IPS DF 6.9 (cell line): ENCODE measurements at regions not wholly inside any gene's neighbourhood (a gene's known extent, or its start where the extent isn't known, plus 50 kb on each side); places are given as distances from the start of the nearest gene placed in this dataset.

Source experiments
- DNase-seq: peaks from one replicate; pipeline ENCODE4 v3.0.0-alpha.2; 2013; ENCODE audit warnings: low read depth, low spot score
- H3K27ac ChIP-seq: one replicate; pipeline ENCODE4 v1.5.1; 2013; ENCODE audit warnings: low read length, control low read depth
- H3K27me3 ChIP-seq: 2 replicates; pipeline ENCODE4 v1.6.1; 2013; ENCODE audit warnings: mild to moderate bottlenecking, low read length; ENCODE audit not compliant: control insufficient read depth, insufficient read depth
- H3K36me3 ChIP-seq: 2 replicates; pipeline ENCODE4 v1.6.1; 2013; ENCODE audit warnings: low read length; ENCODE audit not compliant: control insufficient read depth, insufficient read depth
- H3K4me1 ChIP-seq: 2 replicates; pipeline ENCODE4 v1.6.1; 2013; ENCODE audit warnings: low read length; ENCODE audit not compliant: control insufficient read depth, insufficient read depth
- H3K4me3 ChIP-seq: 2 replicates; pipeline ENCODE4 v1.5.1; 2013; ENCODE audit warnings: mild to moderate bottlenecking, low read length
- H3K9me3 ChIP-seq: 2 replicates; pipeline ENCODE4 v1.6.1; 2013; ENCODE audit warnings: low read length, inconsistent platforms; ENCODE audit not compliant: control insufficient read depth, insufficient read depth
- WGBS: extraction: QIAGEN DNeasy Blood & Tissue Kit; methylation state at CpG from one replicate; pipeline ENCODE4 v1.1.7; 2013; ENCODE audit warnings: mixed read lengths, missing lambda C conversion rate; ENCODE audit not compliant: insufficient read length, insufficient coverage; 5-methylcytosine and 5-hydroxymethylcytosine counted together

DNA sequence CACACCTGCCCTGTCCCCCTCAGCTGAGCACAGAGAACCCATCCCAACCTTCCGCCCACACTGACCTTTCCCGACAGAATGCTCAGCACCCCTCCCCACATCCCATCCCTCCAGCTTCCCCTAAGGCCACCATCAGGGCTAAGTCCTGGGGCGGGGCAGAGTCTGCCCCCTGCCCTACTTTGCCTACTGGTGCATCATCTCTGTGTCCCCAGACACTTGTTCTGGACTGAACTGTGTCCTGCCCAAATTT, 109.8 kb downstream of the CTTN start:
- Histone ChIP-seq H3K27ac (no peak overlapping the region), H3K27me3 (no peaks in the 10 kb centered on the region), H3K4me3 (no peak overlapping the region), H3K36me3 (no peaks in the 10 kb centered on the region), H3K4me1 (peaks cover 2% of the 10 kb centered on the region; the same call in 1 of the 2 replicates), H3K9me3 (no peaks in the 10 kb centered on the region; the same call in 1 of the 2 replicates)
- no peak for DNase-seq
- no CpG with 5 or more reads among the region's 3 CpGs for WGBS

DNA sequence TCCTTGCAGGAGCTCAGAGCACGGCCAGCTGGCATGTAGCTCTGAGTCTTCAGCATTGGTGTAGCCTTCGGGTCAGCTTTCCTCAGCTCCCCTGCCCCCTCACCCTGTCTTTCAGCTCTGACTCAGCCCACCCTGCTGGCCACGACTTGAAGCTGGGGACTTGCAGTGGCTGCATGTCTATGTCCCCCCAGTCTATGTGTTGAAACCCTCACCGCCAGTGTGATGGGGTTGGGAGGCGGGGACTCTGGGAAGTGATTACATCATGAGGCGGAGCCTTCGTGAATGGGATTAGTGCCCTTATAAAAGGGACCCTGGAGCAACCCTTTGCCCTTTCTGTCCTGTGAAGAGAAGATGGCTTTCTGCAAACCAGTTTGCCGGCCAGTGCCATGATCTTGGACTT, 111.1 kb downstream of the CTTN start:
- no peak for DNase-seq
- no peaks in the 10 kb centered on the region; the same call in 1 of the 2 replicates for H3K4me1 ChIP-seq
- H3K27ac ChIP-seq, result no peak overlapping the region
- H3K9me3 ChIP-seq, result no peaks in the 10 kb centered on the region; the same call in 1 of the 2 replicates
- H3K36me3 ChIP-seq, result no peaks in the 10 kb centered on the region
- WGBS, result no CpG with 5 or more reads among the region's 8 CpGs
- H3K4me3 ChIP-seq, result no peak overlapping the region
- H3K27me3 ChIP-seq, result no peaks in the 10 kb centered on the region

DNA sequence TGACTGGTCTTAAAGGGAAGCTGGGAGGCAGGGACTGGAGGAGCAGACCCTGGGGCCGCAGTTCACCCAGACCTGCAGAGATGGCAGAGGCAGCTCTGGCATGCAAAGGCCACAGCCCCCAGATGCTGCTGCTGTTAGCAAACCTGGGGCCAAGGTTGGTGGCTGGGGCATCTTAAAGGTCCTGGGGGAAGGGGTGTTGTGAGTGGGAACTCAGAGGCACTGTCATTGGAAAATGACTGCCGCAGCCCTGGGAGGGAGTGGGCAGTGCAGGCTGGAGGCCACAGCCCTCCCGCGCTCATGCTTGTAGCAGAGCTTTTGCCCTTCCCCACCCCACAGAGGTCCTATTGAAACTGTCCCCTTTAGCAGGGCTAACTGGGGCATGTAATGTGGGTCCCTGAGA, 111.8 kb downstream of the CTTN start:
- WGBS, result no CpG with 5 or more reads among the region's 4 CpGs
- H3K4me1 ChIP-seq, result no peaks in the 10 kb centered on the region; the same call in 1 of the 2 replicates
- no peaks in the 10 kb centered on the region for H3K27me3 ChIP-seq
- H3K9me3 ChIP-seq, result no peaks in the 10 kb centered on the region; the same call in 1 of the 2 replicates
- no peak for DNase-seq
- H3K4me3 ChIP-seq, result no peak overlapping the region
- H3K36me3 ChIP-seq, result no peaks in the 10 kb centered on the region
- no peak overlapping the region for H3K27ac ChIP-seq

DNA sequence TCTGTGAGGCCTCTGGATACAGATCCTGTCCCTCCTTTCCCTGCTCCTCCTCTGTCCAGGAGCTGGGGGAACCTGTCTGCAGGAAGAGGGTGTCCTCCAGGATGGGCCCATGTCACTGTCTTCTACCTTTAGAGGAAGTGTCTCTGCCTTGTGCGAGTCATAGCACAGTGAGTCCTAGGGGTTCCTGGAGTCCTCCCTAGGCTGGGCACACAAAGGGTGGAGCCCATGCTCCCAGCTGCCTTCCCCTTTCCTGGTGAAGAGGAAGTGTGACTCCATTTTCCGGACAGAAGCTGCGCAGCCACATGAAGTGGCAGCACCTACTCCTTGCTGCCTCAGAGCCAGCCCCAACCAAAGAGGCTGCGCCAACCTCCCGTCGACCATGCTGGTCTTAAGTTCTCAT, 112.2 kb downstream of the CTTN start:
- no peak for DNase-seq
- Histone ChIP-seq H3K9me3 (no peaks in the 10 kb centered on the region; the same call in 1 of the 2 replicates), H3K4me1 (no peaks in the 10 kb centered on the region; the same call in 1 of the 2 replicates), H3K4me3 (no peak overlapping the region), H3K27me3 (no peaks in the 10 kb centered on the region), H3K36me3 (no peaks in the 10 kb centered on the region), H3K27ac (no peak overlapping the region)
- WGBS, result no CpG with 5 or more reads among the region's 6 CpGs

DNA sequence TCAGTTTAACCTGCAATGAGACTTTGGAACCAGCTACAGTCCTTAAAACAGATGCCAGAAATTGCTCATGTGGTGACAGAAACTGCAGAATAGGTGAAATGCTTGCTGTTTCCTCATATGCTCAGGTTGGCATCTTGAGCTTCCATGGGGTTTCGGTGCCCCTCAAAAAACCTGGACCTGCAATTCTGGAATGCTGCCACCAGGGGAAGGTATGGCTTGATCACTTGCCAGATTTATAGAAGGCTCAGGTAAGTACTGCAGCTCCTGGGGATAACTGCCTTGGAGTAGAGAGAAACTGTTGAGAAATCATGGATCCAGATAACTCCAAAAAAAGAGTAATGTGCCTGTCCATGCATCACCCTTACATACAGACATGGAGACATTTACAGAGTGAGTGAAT, 113.0 kb downstream of the CTTN start:
- Histone ChIP-seq H3K9me3 (no peaks in the 10 kb centered on the region; the same call in 1 of the 2 replicates), H3K4me1 (no peaks in the 10 kb centered on the region; the same call in 1 of the 2 replicates), H3K27me3 (no peaks in the 10 kb centered on the region), H3K36me3 (no peaks in the 10 kb centered on the region), H3K27ac (no peak overlapping the region), H3K4me3 (no peak overlapping the region)
- no peak for DNase-seq
- no CpG with 5 or more reads among the region's 1 CpG for WGBS

DNA sequence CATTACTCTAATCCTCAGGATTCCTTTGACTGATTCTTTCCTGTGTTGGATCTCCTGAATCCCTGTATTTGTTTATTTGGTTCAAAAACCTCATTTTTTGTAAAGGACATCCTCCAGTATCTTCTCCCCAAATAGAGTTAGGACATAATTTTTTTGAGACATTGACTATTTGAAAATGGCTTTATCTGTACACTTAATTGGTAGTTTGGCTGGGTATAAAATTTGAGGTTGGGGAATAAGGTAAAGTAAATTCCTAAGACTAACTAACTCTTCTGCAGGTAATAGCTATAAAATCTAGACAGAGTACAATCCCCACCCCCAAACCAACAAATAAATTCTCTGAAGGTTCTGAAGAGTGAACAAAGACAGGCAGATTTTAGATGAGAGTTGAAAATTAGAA, 114.4 kb downstream of the CTTN start:
- Histone ChIP-seq H3K36me3 (no peaks in the 10 kb centered on the region), H3K4me3 (no peak overlapping the region), H3K27me3 (no peaks in the 10 kb centered on the region), H3K4me1 (no peaks in the 10 kb centered on the region; the same call in 1 of the 2 replicates), H3K27ac (no peak overlapping the region), H3K9me3 (no peaks in the 10 kb centered on the region; the same call in 1 of the 2 replicates)
- no peak for DNase-seq

DNA sequence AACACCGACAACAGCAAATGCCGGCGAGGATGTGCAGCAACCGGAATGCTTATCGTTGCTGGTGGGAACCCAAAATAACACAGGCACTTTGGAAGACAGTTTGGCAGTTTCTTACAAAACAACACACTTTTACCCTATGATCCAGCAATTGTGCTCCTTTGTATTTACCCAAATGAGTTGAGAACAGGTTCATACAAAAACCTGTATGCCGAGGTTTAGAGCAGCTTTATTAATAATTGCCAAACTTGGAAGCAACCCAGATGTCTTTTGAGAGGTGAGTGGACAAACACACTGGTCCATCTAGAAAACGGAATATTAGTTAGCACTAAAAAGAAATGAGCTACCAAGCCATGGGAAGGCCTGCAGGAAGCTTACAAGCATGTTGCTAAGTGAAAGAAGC, 118.9 kb downstream of the CTTN start:
- no peak for DNase-seq
- H3K36me3 ChIP-seq, result no peaks in the 10 kb centered on the region
- H3K27me3 ChIP-seq, result no peaks in the 10 kb centered on the region
- H3K4me3 ChIP-seq, result no peak overlapping the region
- no CpG with 5 or more reads among the region's 7 CpGs for WGBS
- H3K4me1 ChIP-seq, result no peaks in the 10 kb centered on the region
- no peak overlapping the region for H3K27ac ChIP-seq
- H3K9me3 ChIP-seq, result no peaks in the 10 kb centered on the region; the same call in 1 of the 2 replicates

DNA sequence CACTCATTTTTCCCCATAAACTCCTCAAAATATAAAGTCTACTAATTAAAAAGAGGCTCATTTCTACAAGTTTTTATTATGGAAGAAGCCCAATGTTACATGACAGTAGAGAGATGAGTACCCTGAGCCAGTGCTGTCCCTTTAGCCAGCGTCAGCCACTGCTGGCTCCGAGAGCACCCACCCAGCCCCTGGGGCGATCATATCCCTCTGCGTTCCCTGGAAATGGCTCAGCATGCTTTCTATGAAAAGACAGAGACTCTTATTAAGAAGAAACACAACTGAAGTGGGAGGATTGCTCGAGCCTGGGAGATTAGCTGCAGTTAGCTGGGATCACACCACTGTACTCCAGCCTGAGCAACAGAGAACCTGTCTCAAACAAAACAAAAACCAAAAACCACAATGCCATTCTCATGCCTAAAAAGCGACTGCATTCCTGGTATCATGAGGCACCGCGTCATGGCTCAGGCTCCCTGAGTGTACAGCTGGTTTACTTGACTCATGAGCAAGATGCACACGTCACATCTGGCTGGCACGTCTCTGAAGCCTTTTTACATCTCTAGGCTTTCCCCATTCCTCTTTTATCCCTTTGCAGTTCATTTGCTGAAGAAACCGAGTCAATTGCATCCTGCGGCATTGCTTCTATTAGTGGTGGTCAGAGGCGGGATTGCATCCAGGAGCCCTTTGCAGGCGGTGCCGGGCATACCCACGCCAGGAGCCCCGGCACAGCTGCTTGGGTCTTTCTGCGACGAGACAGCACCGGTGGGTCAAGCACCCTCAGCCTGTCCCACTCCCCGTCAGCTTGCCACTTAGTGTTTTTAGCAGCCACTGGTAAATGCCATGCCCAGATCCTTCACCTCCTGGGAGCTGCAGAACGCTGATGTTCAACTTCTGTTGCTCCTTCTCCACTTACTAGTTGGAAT, 119.9 kb downstream of the CTTN start:
- Histone ChIP-seq H3K36me3 (no peaks in the 10 kb centered on the region), H3K9me3 (no peaks in the 10 kb centered on the region), H3K4me3 (no peak overlapping the region), H3K4me1 (peaks cover 2% of the 10 kb centered on the region; the same call in 1 of the 2 replicates), H3K27me3 (no peaks in the 10 kb centered on the region), H3K27ac (no peak overlapping the region)
- WGBS, result no CpG with 5 or more reads among the region's 22 CpGs
- no peak for DNase-seq

DNA sequence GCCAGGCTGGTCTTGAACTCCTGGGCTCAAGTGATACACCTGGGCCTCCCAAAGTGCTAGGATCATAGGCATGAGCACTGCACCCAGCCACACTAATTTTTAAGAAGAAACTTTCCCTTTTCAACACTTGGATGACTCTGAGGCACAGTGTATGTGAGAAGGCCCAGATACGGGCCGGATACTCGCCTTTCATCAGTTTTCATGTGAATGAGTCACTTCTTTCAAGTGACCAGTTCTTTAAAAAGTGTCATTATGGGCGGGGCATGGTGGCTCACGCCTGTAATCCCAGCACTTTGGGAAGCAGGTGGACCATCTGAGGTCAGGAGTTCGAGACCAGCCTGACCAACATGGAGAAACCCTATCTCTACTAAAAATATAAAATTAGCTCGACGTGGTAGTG, 120.8 kb downstream of the CTTN start:
- DNase-seq, result no peak
- Histone ChIP-seq H3K36me3 (no peaks in the 10 kb centered on the region), H3K4me1 (peaks cover 9% of the 10 kb centered on the region), H3K4me3 (no peak overlapping the region), H3K27me3 (no peaks in the 10 kb centered on the region), H3K27ac (no peak overlapping the region), H3K9me3 (no peaks in the 10 kb centered on the region)
- no CpG with 5 or more reads among the region's 8 CpGs for WGBS

DNA sequence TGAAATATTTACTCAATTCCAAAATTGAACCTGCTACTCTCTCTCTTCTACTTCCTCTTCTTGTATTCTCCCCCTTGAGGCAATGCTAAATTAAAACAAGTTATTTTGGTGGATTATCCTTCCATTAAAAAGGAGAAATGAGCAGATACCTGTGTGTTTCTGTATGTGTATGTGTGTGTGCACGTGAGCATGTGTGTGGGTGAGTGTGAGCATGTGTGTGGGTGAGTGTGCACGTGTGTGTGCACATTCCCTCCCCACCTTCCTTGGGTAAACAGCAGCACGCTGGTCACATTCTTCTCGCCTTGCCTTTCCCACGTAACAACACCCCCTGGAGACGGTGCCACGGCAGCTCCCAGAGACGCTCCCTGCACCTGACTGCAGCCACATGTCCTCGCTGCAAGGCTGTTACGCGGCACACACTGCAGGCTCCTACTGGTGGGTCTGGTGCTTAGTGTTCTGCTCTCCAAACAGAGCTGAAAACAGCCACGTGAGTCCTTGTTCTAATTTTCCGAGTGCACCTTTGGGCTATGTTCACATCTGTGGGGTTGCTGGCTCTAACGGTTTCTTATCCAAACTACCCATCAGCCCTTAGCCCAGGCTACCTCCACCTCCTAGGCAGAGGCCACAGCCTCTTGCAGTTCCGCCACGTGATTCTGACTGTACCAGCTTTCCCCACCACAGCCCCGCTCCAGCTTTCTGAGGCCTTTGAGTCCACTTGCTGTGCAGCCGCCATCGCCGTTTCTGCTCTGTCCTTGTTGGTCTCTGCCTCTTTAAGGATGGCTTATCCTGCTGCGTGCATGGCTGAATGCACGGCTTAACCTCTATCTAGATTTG, 123.4 kb downstream of the CTTN start:
- WGBS, result no CpG with 5 or more reads among the region's 22 CpGs
- H3K4me1 ChIP-seq, result peaks cover 19% of the 10 kb centered on the region
- no peaks in the 10 kb centered on the region for H3K36me3 ChIP-seq
- H3K4me3 ChIP-seq, result no peak overlapping the region
- DNase-seq, result no peak
- H3K9me3 ChIP-seq, result no peaks in the 10 kb centered on the region
- H3K27me3 ChIP-seq, result no peaks in the 10 kb centered on the region
- H3K27ac ChIP-seq, result no peak overlapping the region
